HCT116 (cell line): ENCODE measurements at regions not wholly inside any gene's neighbourhood (a gene's known extent, or its start where the extent isn't known, plus 50 kb on each side); places are given as distances from the start of the nearest gene placed in this dataset.

Experiments
- ATAC-seq: fragments of 200-7000 bp; cut with Tn5 transposase; 2 replicates; pipeline ENCODE4 v1.9.1; 2020; ENCODE audit warnings: mild to moderate bottlenecking, moderate library complexity
- BruUV-seq: library from RNA; stranded (reverse); fragments of 400-500 nt; replicated peaks from 2 replicates; lab custom pipeline; 2021; lab: Mats Ljungman, UMichigan
- CTCF ChIA-PET: fragments of 300-600 bp; sonication (Branson Sonifier 250); formaldehyde crosslinking; loops from one replicate; lab custom pipeline; 2021; ENCODE audit warnings: antibody characterized with exemption; lab: Charles Lee
- POLR2A ChIA-PET: fragments of 300-600, 350-600 bp; sonication (Branson Sonifier 250); formaldehyde crosslinking; loops from one replicate; lab custom pipeline; 2021; ENCODE audit warnings: antibody characterized with exemption; lab: Charles Lee
- RAD21 ChIA-PET, 2 experiments: fragments of 300-600 bp; sonication (Branson Sonifier 250); formaldehyde crosslinking; loops; one replicate each; lab custom pipeline; 2023; ENCODE audit warnings: low total read pairs in 2 of 2; ENCODE audit not compliant: uncharacterized antibody in 2 of 2, unreplicated experiment in 2 of 2, low non-redundant PET in 1 of 2; lab: Charles Lee
- DNase-seq: peaks from one replicate; pipeline ENCODE4 v3.0.0-alpha.2; 2010; ENCODE audit warnings: low read depth, low spot score
- H2AFZ ChIP-seq: fragments of 200-600 bp; shearing (Covaris generic), sonication (generic); 2 replicates; pipeline ENCODE4 v1.6.1; 2017; ENCODE audit warnings: low read depth, mixed run types, mixed read lengths, antibody characterized with exemption, low read length; ENCODE audit not compliant: poor library complexity, severe bottlenecking
- H3K27ac ChIP-seq: 2 replicates; pipeline ENCODE4 v1.5.1; 2012; ENCODE audit warnings: low read depth, low read length
- H3K27me3 ChIP-seq: fragments of 200-600 bp; sonication (generic); 2 replicates; pipeline ENCODE4 v1.6.1; 2016; ENCODE audit warnings: mixed run types, low read length, mixed read lengths; ENCODE audit not compliant: insufficient read depth
- H3K36me3 ChIP-seq, 2 experiments: fragments of 200-500 bp in 1 of 2; fragments of 200-600 bp in 1 of 2; sonication (Bioruptor generic) in 1 of 2; sonication (generic) in 1 of 2; 2 replicates each; pipeline versions ENCODE4 v1.5.1 to v1.6.1; 2014 to 2016; ENCODE audit warnings: low read length in 2 of 2, inconsistent platforms in 1 of 2, mixed read lengths in 1 of 2, mixed run types in 1 of 2; ENCODE audit not compliant: insufficient read depth in 2 of 2, control insufficient read depth in 1 of 2
- H3K4me1 ChIP-seq, 2 experiments: fragments of 200-600 bp in 1 of 2; sonication (generic) in 1 of 2; 2 replicates each; pipeline versions ENCODE4 v1.5.1 to v1.6.1; 2012 to 2017; ENCODE audit warnings: low read length in 2 of 2, inconsistent platforms in 1 of 2, mild to moderate bottlenecking in 1 of 2, mixed read lengths in 1 of 2, mixed run types in 1 of 2, moderate library complexity in 1 of 2; ENCODE audit not compliant: insufficient read depth in 2 of 2, control insufficient read depth in 1 of 2
- H3K4me2 ChIP-seq: fragments of 200-600 bp; sonication (generic); 2 replicates; pipeline ENCODE4 v1.6.1; 2017; ENCODE audit warnings: mixed run types, low read length, mixed read lengths
- H3K4me3 ChIP-seq, 2 experiments: fragments of 200-600 bp in 1 of 2; sonication (generic) in 1 of 2; replicated peaks in 1 of 2; 2 replicates each; pipeline ENCODE4 v1.5.1; 2011 to 2016; ENCODE audit warnings: low read length in 2 of 2, control low read depth in 1 of 2, low read depth in 1 of 2, mild to moderate bottlenecking in 1 of 2, mixed read lengths in 1 of 2, mixed run types in 1 of 2
- H3K79me2 ChIP-seq: fragments of 200-600 bp; sonication (generic); 2 replicates; pipeline ENCODE4 v1.6.1; 2017; ENCODE audit warnings: mild to moderate bottlenecking, mixed run types, low read length, moderate library complexity, mixed read lengths; ENCODE audit not compliant: insufficient read depth
- H3K9ac ChIP-seq: fragments of 200-600 bp; sonication (generic); 2 replicates; pipeline ENCODE4 v1.6.1; 2016; ENCODE audit warnings: low read length, mixed read lengths
- H3K9me2 ChIP-seq: fragments of 200-600 bp; sonication (generic), shearing (Covaris generic); 2 replicates; pipeline ENCODE4 v1.6.1; 2017; ENCODE audit warnings: mixed run types, mild to moderate bottlenecking, moderate library complexity; ENCODE audit not compliant: insufficient read depth
- H3K9me3 ChIP-seq, 2 experiments: fragments of 200-500 bp in 1 of 2; fragments of 200-600 bp in 1 of 2; sonication (Bioruptor generic) in 1 of 2; sonication (generic) in 1 of 2; 2 replicates each; pipeline ENCODE4 v1.6.1; 2014 to 2017; ENCODE audit warnings: low read length in 2 of 2, mixed read lengths in 2 of 2, inconsistent platforms in 1 of 2, low read depth in 1 of 2, mild to moderate bottlenecking in 1 of 2, mixed run types in 1 of 2, moderate library complexity in 1 of 2; ENCODE audit not compliant: control insufficient read depth in 1 of 2, insufficient read depth in 1 of 2
- H4K20me1 ChIP-seq: fragments of 200-600 bp; sonication (generic), shearing (Covaris generic); 2 replicates; pipeline ENCODE4 v1.6.1; 2017; ENCODE audit warnings: mixed run types, mild to moderate bottlenecking, moderate library complexity; ENCODE audit not compliant: insufficient read depth
- CBX3 ChIP-seq: IDR thresholded peaks from 2 replicates; pipeline ENCODE4 v1.6.1; 2012; ENCODE audit warnings: low read depth
- ELF1 ChIP-seq: IDR thresholded peaks from 2 replicates; pipeline ENCODE4 v1.6.1; 2012; ENCODE audit warnings: low read depth, borderline replicate concordance
- EZH2 ChIP-seq: fragments of 200-600 bp; sonication (generic); IDR thresholded peaks from 2 replicates; pipeline ENCODE4 v1.6.1; 2017; ENCODE audit warnings: antibody characterized with exemption, mixed run types
- EZH2phosphoT487 ChIP-seq: fragments of 200-600 bp; IDR thresholded peaks from 2 replicates; pipeline ENCODE4 v1.6.1; 2018; ENCODE audit warnings: antibody characterized with exemption, borderline replicate concordance
- FOSL1 ChIP-seq: IDR thresholded peaks from 2 replicates; pipeline ENCODE4 v1.6.1; 2012; ENCODE audit warnings: low read depth
- JUND ChIP-seq: IDR thresholded peaks from 2 replicates; pipeline ENCODE4 v1.6.1; 2012
- POLR2AphosphoS5 ChIP-seq: IDR thresholded peaks from 2 replicates; pipeline ENCODE4 v1.6.1; 2011; ENCODE audit warnings: mild to moderate bottlenecking, low read depth, low read length, moderate library complexity
- SIN3A ChIP-seq: IDR thresholded peaks from 2 replicates; pipeline ENCODE4 v1.6.1; 2012; ENCODE audit warnings: low read depth
- SRF ChIP-seq: IDR thresholded peaks from 2 replicates; pipeline ENCODE4 v1.6.1; 2012; ENCODE audit warnings: low read depth
- YY1 ChIP-seq: IDR thresholded peaks from 2 replicates; pipeline ENCODE4 v1.6.1; 2011; ENCODE audit warnings: low read length, low read depth, moderate library complexity, mild to moderate bottlenecking; ENCODE audit not compliant: insufficient replicate concordance; ENCODE audit errors: extremely low read depth
- intact Hi-C: fragments of 100-400 bp; cut with micrococcal nuclease; formaldehyde crosslinking; loops from 2 replicates; pipeline ENCODE4 v1.10.0; 2022
- TF ChIP-seq, protein P1 (sequence below): IDR thresholded peaks from 2 replicates; pipeline ENCODE4 v1.6.1; 2012
- TF ChIP-seq, protein P2 (sequence below): IDR thresholded peaks from 2 replicates; pipeline ENCODE4 v1.6.1; 2012; ENCODE audit warnings: low read depth
- TF ChIP-seq, protein P3 (sequence below): IDR thresholded peaks from 2 replicates; pipeline ENCODE4 v1.6.1; 2012

DNA sequence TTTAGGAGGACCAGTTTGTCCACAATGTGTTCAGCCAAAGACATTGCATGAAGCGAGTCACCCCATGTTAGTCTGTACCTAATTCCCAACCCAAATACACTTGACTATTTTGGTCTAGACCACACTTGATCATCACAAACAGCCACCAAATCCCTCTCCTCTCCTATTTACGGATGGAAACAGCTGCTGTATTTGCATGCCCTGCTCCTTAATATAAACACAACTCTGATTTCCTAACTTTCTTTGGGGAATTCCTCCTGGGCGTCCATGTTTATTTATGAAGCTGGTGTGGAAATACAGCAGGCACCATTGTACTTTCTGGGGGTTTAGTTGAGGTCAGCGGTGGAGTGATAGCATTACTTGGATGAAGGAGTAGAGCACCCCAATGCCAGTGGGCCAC, 235.2 kb downstream of the TLE3 start (continued):
- TF ChIP-seq POLR2AphosphoS5 (no peak), SRF (no peak), ELF1 (no peak), SIN3A (no peak)
- TF ChIP-seq, protein P1, sequence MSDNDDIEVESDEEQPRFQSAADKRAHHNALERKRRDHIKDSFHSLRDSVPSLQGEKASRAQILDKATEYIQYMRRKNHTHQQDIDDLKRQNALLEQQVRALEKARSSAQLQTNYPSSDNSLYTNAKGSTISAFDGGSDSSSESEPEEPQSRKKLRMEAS, result no peak

DNA sequence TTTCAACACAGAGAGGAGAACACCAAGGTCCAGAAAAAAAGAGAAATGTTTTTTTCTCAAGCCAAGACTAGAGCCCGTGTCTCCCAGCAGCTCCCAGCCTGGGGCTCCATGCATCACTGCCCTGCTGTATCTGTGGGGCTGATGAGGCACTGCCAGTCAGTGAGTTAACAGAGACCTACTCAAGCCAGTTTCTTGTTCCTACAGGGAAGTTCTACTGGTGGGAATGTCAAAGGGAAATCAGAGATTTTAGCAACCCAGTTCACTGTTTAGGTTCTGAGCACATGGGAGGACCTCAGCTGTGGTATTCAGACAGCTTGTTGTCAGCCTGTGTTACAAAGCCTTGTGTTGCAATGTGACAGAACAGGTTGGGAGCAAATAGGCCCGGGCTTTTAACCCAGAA, 234.3 kb downstream of the TLE3 start:
- H3K9ac ChIP-seq, result no peak overlapping the region

More for the DNA sequence above, 234.3 kb downstream of the TLE3 start:
- no peaks in the 10 kb centered on the region for H3K27me3 ChIP-seq
- no peaks in the 10 kb centered on the region for H3K9me3 ChIP-seq
- no peak overlapping the region for H3K4me3 ChIP-seq
- RAD21 ChIA-PET, result no interaction called here
- BruUV-seq, result no TSS peak
- DNase-seq (no peak), ATAC-seq (no peak)
- intact Hi-C loops, result no loop called here
- no peak overlapping the region for H3K27ac ChIP-seq
- CTCF ChIA-PET, result no interaction called here
- no peaks in the 10 kb centered on the region; a peak in 1 of 4 replicates for H3K4me1 ChIP-seq
- no peaks in the 10 kb centered on the region for H3K36me3 ChIP-seq
- no peaks in the 10 kb centered on the region for H3K79me2 ChIP-seq
- POLR2A ChIA-PET, result no interaction called here
- no peaks in the 10 kb centered on the region for H4K20me1 ChIP-seq
- TF ChIP-seq, protein P2, sequence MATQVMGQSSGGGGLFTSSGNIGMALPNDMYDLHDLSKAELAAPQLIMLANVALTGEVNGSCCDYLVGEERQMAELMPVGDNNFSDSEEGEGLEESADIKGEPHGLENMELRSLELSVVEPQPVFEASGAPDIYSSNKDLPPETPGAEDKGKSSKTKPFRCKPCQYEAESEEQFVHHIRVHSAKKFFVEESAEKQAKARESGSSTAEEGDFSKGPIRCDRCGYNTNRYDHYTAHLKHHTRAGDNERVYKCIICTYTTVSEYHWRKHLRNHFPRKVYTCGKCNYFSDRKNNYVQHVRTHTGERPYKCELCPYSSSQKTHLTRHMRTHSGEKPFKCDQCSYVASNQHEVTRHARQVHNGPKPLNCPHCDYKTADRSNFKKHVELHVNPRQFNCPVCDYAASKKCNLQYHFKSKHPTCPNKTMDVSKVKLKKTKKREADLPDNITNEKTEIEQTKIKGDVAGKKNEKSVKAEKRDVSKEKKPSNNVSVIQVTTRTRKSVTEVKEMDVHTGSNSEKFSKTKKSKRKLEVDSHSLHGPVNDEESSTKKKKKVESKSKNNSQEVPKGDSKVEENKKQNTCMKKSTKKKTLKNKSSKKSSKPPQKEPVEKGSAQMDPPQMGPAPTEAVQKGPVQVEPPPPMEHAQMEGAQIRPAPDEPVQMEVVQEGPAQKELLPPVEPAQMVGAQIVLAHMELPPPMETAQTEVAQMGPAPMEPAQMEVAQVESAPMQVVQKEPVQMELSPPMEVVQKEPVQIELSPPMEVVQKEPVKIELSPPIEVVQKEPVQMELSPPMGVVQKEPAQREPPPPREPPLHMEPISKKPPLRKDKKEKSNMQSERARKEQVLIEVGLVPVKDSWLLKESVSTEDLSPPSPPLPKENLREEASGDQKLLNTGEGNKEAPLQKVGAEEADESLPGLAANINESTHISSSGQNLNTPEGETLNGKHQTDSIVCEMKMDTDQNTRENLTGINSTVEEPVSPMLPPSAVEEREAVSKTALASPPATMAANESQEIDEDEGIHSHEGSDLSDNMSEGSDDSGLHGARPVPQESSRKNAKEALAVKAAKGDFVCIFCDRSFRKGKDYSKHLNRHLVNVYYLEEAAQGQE, result no peak
- TF ChIP-seq SRF (no peak), JUND (no peak), YY1 (no peak), POLR2AphosphoS5 (no peak), SIN3A (no peak), CBX3 (no peak), EZH2 (no peak), FOSL1 (no peak), EZH2phosphoT487 (no peak)
- TF ChIP-seq, protein P3, sequence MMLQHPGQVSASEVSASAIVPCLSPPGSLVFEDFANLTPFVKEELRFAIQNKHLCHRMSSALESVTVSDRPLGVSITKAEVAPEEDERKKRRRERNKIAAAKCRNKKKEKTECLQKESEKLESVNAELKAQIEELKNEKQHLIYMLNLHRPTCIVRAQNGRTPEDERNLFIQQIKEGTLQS, result no peak
- TF ChIP-seq, all 23 proteins: peak for 0
- Histone ChIP-seq H3K4me2 (no peak overlapping the region), H2AFZ (no peak overlapping the region), H3K9me2 (no peaks in the 10 kb centered on the region)
